ENCODE measurements at regions not wholly inside any gene's neighbourhood (a gene's known extent, or its start where the extent isn't known, plus 50 kb on each side); places are given as distances from the start of the nearest gene placed in this dataset.

GRCh38 chr9:79799691-79800335 lies 228.0 kb downstream of the TLE4 start:
- Histone ChIP-seq H3K4me1 (peaks cover 0 to 17% (median 4%) of the 10 kb centered on the region in 12 donors), H3K9me3 (no peaks in the 10 kb centered on the region), H3K36me3 (no peaks in the 10 kb centered on the region), H3K4me3 (no peak overlapping the region), H3K27me3 (no peaks in the 10 kb centered on the region), H3K27ac (peak overlapping the region in 1 of 12 donors; percentile 4)
- no peak for TF ChIP-seq POLR2A (IDR thresholded peaks at IDR 0.05)
- TF ChIP-seq CTCF (IDR thresholded peaks at IDR 0.05), result no peak
- DNase-seq (peak in 4 of 5 donors; percentile 46 to 71 (median 57)), ATAC-seq (peak; percentile 88 to 97 (median 94))
- intact Hi-C loops (cut with DNase I), result loop anchor here in 1 of 10 donors (5.0 kb wide), 1 partner anchor 228 kb away; the partner anchor contains the start of gene TLE4
- WGBS, 4 donors, result 26 to 38% (median 32%) methylated on average over 6 of the region's 6 CpGs

GRCh38 chr9:79798450-79798849 lies 226.7 kb downstream of the TLE4 start:
- Histone ChIP-seq H3K9me3 (no peaks in the 10 kb centered on the region), H3K4me3 (no peak overlapping the region), H3K36me3 (no peaks in the 10 kb centered on the region), H3K4me1 (peaks cover 0 to 17% (median 4%) of the 10 kb centered on the region in 12 donors), H3K27ac (no peak overlapping the region), H3K27me3 (no peaks in the 10 kb centered on the region)
- intact Hi-C loops (cut with DNase I), result no loop called here
- ATAC-seq (no peak), DNase-seq (no peak)
- TF ChIP-seq POLR2A (IDR thresholded peaks at IDR 0.05) (no peak), CTCF (IDR thresholded peaks at IDR 0.05) (no peak)
- 91 to 97% (median 93%) methylated on average over 3 of the region's 3 CpGs for WGBS, 4 donors

GRCh38 chr9:79796411-79796810 lies 224.6 kb downstream of the TLE4 start:
- intact Hi-C loops (cut with DNase I), result no loop called here
- no peaks in the 10 kb centered on the region for H3K36me3 ChIP-seq

GRCh38 chr9:79788662-79789061 lies 216.9 kb downstream of the TLE4 start:
- H3K27ac ChIP-seq, result no peak overlapping the region
- intact Hi-C loops (cut with DNase I), result no loop called here
- H3K36me3 ChIP-seq, result no peaks in the 10 kb centered on the region
- TF ChIP-seq CTCF (IDR thresholded peaks at IDR 0.05), result no peak
- TF ChIP-seq POLR2A (IDR thresholded peaks at IDR 0.05), result no peak
- WGBS, 4 donors, result 74 to 87% (median 86%) methylated on average over 1 of the region's 1 CpG
- H3K9me3 ChIP-seq, result peaks cover 0 to 7% (median 0%) of the 10 kb centered on the region in 12 donors
- ATAC-seq, result no peak
- no peak overlapping the region for H3K4me3 ChIP-seq
- no peaks in the 10 kb centered on the region for H3K4me1 ChIP-seq
- DNase-seq, result no peak
- no peaks in the 10 kb centered on the region for H3K27me3 ChIP-seq

More at GRCh38 chr9:79796411-79796810, 224.6 kb downstream of the TLE4 start:
- DNase-seq (no peak), ATAC-seq (no peak)
- Histone ChIP-seq H3K27ac (no peak overlapping the region), H3K27me3 (no peaks in the 10 kb centered on the region), H3K4me1 (peaks cover 0 to 17% (median 4%) of the 10 kb centered on the region in 12 donors), H3K4me3 (no peak overlapping the region), H3K9me3 (no peaks in the 10 kb centered on the region)
- WGBS, 4 donors, result 84 to 95% (median 88%) methylated on average over 3 of the region's 3 CpGs
- no peak for TF ChIP-seq CTCF (IDR thresholded peaks at IDR 0.05)
- no peak for TF ChIP-seq POLR2A (IDR thresholded peaks at IDR 0.05)
